CD4-positive, alpha-beta memory T cell (primary cell): ENCODE measurements at regions not wholly inside any gene's neighbourhood (a gene's known extent, or its start where the extent isn't known, plus 50 kb on each side); places are given as distances from the start of the nearest gene placed in this dataset.
"Not testable (repeated sequence)": the region's sequence is repeated elsewhere in the genome, so short reads cannot be mapped to it uniquely, and the experiment has no call there.

Experiments used
- CTCF ChIA-PET: fragments of 350-600 bp; sonication (Branson Sonifier 250); formaldehyde crosslinking; loops from one replicate; lab custom pipeline; 2021; ENCODE audit warnings: inconsistent platforms; ENCODE audit not compliant: partially characterized antibody; lab: Charles Lee
- POLR2A ChIA-PET: fragments of 350-600 bp; sonication (Branson Sonifier 250); formaldehyde crosslinking; loops from one replicate; lab custom pipeline; 2021; ENCODE audit not compliant: partially characterized antibody; lab: Charles Lee
- DNase-seq, 5 donors: peaks; one replicate each; pipeline versions ENCODE4 v3.0.0 to v3.0.0-alpha.2; 2020 to 2022; ENCODE audit warnings: mixed read lengths in 1 of 5
- H3K27ac ChIP-seq: one replicate; pipeline ENCODE4 v1.7.0; 2013; ENCODE audit warnings: low read depth, low read length
- H3K27me3 ChIP-seq: 2 replicates; pipeline ENCODE4 v1.7.0; 2013; ENCODE audit warnings: mild to moderate bottlenecking, low read length, moderate library complexity; ENCODE audit not compliant: insufficient read depth
- H3K36me3 ChIP-seq: 2 replicates; pipeline ENCODE4 v1.7.0; 2013; ENCODE audit warnings: mild to moderate bottlenecking, low read length, moderate library complexity; ENCODE audit not compliant: insufficient read depth
- H3K4me1 ChIP-seq: 2 replicates; pipeline ENCODE4 v1.7.0; 2013; ENCODE audit warnings: mild to moderate bottlenecking, low read length, moderate library complexity; ENCODE audit not compliant: insufficient read depth
- H3K4me3 ChIP-seq, 2 donors: one replicate each; pipeline ENCODE4 v1.7.0; 2013; ENCODE audit warnings: low read length in 2 of 2, mild to moderate bottlenecking in 1 of 2
- H3K9me3 ChIP-seq, 2 donors: one replicate each; pipeline ENCODE4 v1.7.0; 2013; ENCODE audit warnings: low read length in 2 of 2, control low read depth in 1 of 2; ENCODE audit not compliant: control insufficient read depth in 1 of 2
- H3K27ac Mint-ChIP-seq, 7 donors: one replicate each; pipeline ENCODE4 v1.8.0; 2020 to 2021; ENCODE audit warnings: mixed read lengths in 7 of 7, mild to moderate bottlenecking in 6 of 7, inconsistent platforms in 3 of 7, moderate library complexity in 3 of 7
- H3K27me3 Mint-ChIP-seq, 2 donors: one replicate each; pipeline ENCODE4 v1.8.0; 2020 to 2021; ENCODE audit warnings: mixed read lengths in 2 of 2
- H3K36me3 Mint-ChIP-seq, 2 donors: one replicate each; pipeline ENCODE4 v1.8.0; 2020 to 2021; ENCODE audit warnings: mixed read lengths in 2 of 2, inconsistent platforms in 1 of 2, mild to moderate bottlenecking in 1 of 2
- H3K4me1 Mint-ChIP-seq, 4 donors: one replicate each; pipeline ENCODE4 v1.8.0; 2020 to 2021; ENCODE audit warnings: mixed read lengths in 4 of 4, mild to moderate bottlenecking in 1 of 4
- H3K4me3 Mint-ChIP-seq, 8 donors: one replicate each; pipeline ENCODE4 v1.8.0; 2020 to 2021; ENCODE audit warnings: mixed read lengths in 8 of 8, mild to moderate bottlenecking in 7 of 8, moderate library complexity in 6 of 8, inconsistent platforms in 3 of 8
- H3K9me3 Mint-ChIP-seq, 8 donors: one replicate each; pipeline ENCODE4 v1.8.0; 2020 to 2021; ENCODE audit warnings: mixed read lengths in 8 of 8, mild to moderate bottlenecking in 5 of 8, inconsistent platforms in 3 of 8, moderate library complexity in 1 of 8
- intact Hi-C: fragments of 100-400 bp; cut with micrococcal nuclease; formaldehyde crosslinking; loops from one replicate; pipeline ENCODE4 v1.15.1; 2023

GRCh38 chr5:142210011-142210410, 101.4 kb downstream of the NDFIP1 start:
- Mint-ChIP-seq H3K27me3 (peaks cover 0 to 2% of the 10 kb centered on the region in 2 donors), H3K36me3 (no peaks in the 10 kb centered on the region), H3K9me3 (no peaks in the 10 kb centered on the region), H3K27ac (no peak overlapping the region), H3K4me3 (no peak overlapping the region), H3K4me1 (no peaks in the 10 kb centered on the region)
- no peak overlapping the region for H3K27ac ChIP-seq
- CTCF ChIA-PET, result no interaction called here
- POLR2A ChIA-PET, result interaction anchor here (0.7 kb wide), 1 partner anchor 27 kb away, joined by 3 read pairs; no protein-coding TSS in a partner anchor
- H3K9me3 ChIP-seq, result no peaks in the 10 kb centered on the region
- no peaks in the 10 kb centered on the region for H3K4me1 ChIP-seq
- intact Hi-C loops, result no loop called here
- H3K36me3 ChIP-seq, result no peaks in the 10 kb centered on the region
- no peak for DNase-seq
- H3K27me3 ChIP-seq, result no peaks in the 10 kb centered on the region
- no peak overlapping the region for H3K4me3 ChIP-seq

- no peak for DNase-seq
- Mint-ChIP-seq H3K9me3 (no peaks in the 10 kb centered on the region), H3K27ac (no peak overlapping the region), H3K27me3 (peaks cover 0 to 2% of the 10 kb centered on the region in 2 donors), H3K36me3 (no peaks in the 10 kb centered on the region), H3K4me3 (no peak overlapping the region), H3K4me1 (no peaks in the 10 kb centered on the region)
- Histone ChIP-seq H3K36me3 (no peaks in the 10 kb centered on the region), H3K9me3 (no peaks in the 10 kb centered on the region), H3K27ac (no peak overlapping the region), H3K27me3 (no peaks in the 10 kb centered on the region), H3K4me3 (no peak overlapping the region), H3K4me1 (no peaks in the 10 kb centered on the region)
- ChIA-PET POLR2A (no interaction called here), CTCF (interaction anchor here (0.7 kb wide), 1 partner anchor 383 kb away, joined by 3 read pairs; no protein-coding TSS in a partner anchor)
- intact Hi-C loops, result no loop called here
These were observed 100.3 kb downstream of the NDFIP1 start for GRCh38 chr5:142208777-142209312.

- H3K4me1 ChIP-seq, H3K36me3 ChIP-seq, H3K4me3 Mint-ChIP-seq, H3K27me3 ChIP-seq, intact Hi-C loops, H3K4me1 Mint-ChIP-seq, POLR2A ChIA-PET, H3K27ac Mint-ChIP-seq, H3K9me3 ChIP-seq, H3K27ac ChIP-seq, H3K9me3 Mint-ChIP-seq, H3K36me3 Mint-ChIP-seq, DNase-seq, H3K27me3 Mint-ChIP-seq, H3K4me3 ChIP-seq, CTCF ChIA-PET: not testable (repeated sequence)
These were observed 99.7 kb downstream of the NDFIP1 start for GRCh38 chr5:142208244-142208643.

GRCh38 chr5:142206801-142207200, 98.2 kb downstream of the NDFIP1 start:
- Histone ChIP-seq H3K9me3 (no peaks in the 10 kb centered on the region), H3K27ac (no peak overlapping the region), H3K4me3 (no peak overlapping the region), H3K4me1 (no peaks in the 10 kb centered on the region), H3K27me3 (no peaks in the 10 kb centered on the region), H3K36me3 (no peaks in the 10 kb centered on the region)
- H3K9me3 Mint-ChIP-seq, result no peaks in the 10 kb centered on the region
- peaks cover 0 to 2% of the 10 kb centered on the region in 2 donors for H3K27me3 Mint-ChIP-seq
- CTCF ChIA-PET, result interaction anchor here (0.6 kb wide), 1 partner anchor 17 kb away, joined by 3 read pairs; no protein-coding TSS in a partner anchor
- no peak overlapping the region for H3K27ac Mint-ChIP-seq
- H3K4me3 Mint-ChIP-seq, result no peak overlapping the region
- no peaks in the 10 kb centered on the region for H3K4me1 Mint-ChIP-seq
- intact Hi-C loops, result no loop called here
- POLR2A ChIA-PET, result no interaction called here
- DNase-seq, result no peak
- H3K36me3 Mint-ChIP-seq, result no peaks in the 10 kb centered on the region

GRCh38 chr5:142204219-142204618, 95.6 kb downstream of the NDFIP1 start:
- Histone ChIP-seq H3K27ac (no peak overlapping the region), H3K4me3 (no peak overlapping the region), H3K4me1 (no peaks in the 10 kb centered on the region), H3K36me3 (no peaks in the 10 kb centered on the region), H3K9me3 (no peaks in the 10 kb centered on the region), H3K27me3 (no peaks in the 10 kb centered on the region)
- ChIA-PET POLR2A (no interaction called here), CTCF (no interaction called here)
- Mint-ChIP-seq H3K27me3 (peaks cover 0 to 1% of the 10 kb centered on the region in 2 donors), H3K36me3 (no peaks in the 10 kb centered on the region), H3K27ac (no peak overlapping the region), H3K4me1 (no peaks in the 10 kb centered on the region), H3K4me3 (no peak overlapping the region), H3K9me3 (peaks cover 0 to 1% (median 0%) of the 10 kb centered on the region in 8 donors)
- no peak for DNase-seq
- intact Hi-C loops, result no loop called here
